Endodermal cell (in vitro differentiated cells): ENCODE measurements at regions not wholly inside any gene's neighbourhood (a gene's known extent, or its start where the extent isn't known, plus 50 kb on each side); places are given as distances from the start of the nearest gene placed in this dataset.

Experiments used
- DNase-seq: peaks from one replicate; pipeline ENCODE4 v3.0.0-alpha.2; 2017
- H3K27ac ChIP-seq: 2 replicates; pipeline ENCODE4 v1.5.1; 2013; ENCODE audit warnings: mild to moderate bottlenecking, low read depth, low read length, moderate library complexity
- H3K27me3 ChIP-seq: 2 replicates; pipeline ENCODE4 v1.6.1; 2013; ENCODE audit warnings: mild to moderate bottlenecking, low read length, moderate library complexity; ENCODE audit not compliant: insufficient read depth, control insufficient read depth, poor library complexity, severe bottlenecking
- H3K36me3 ChIP-seq: 2 replicates; pipeline ENCODE4 v1.7.0; 2013; ENCODE audit warnings: mild to moderate bottlenecking, low read length, moderate library complexity; ENCODE audit not compliant: control insufficient read depth, insufficient read depth
- H3K4me1 ChIP-seq: one replicate; pipeline ENCODE4 v1.7.0; 2013; ENCODE audit warnings: low read length; ENCODE audit not compliant: control insufficient read depth, insufficient read depth
- H3K4me3 ChIP-seq: 2 replicates; pipeline ENCODE4 v1.5.1; 2013; ENCODE audit warnings: mild to moderate bottlenecking, low read length, moderate library complexity
- H3K9ac ChIP-seq: 2 replicates; pipeline ENCODE4 v1.6.1; 2013; ENCODE audit warnings: mild to moderate bottlenecking, low read length, moderate library complexity; ENCODE audit not compliant: poor library complexity, severe bottlenecking; ENCODE audit errors: extremely low read depth
- H3K9me3 ChIP-seq: 2 replicates; pipeline ENCODE4 v1.6.1; 2013; ENCODE audit warnings: mild to moderate bottlenecking, low read length, moderate library complexity; ENCODE audit not compliant: control insufficient read depth
- H3K27ac Mint-ChIP-seq: 2 replicates; pipeline ENCODE4 v1.8.0; 2020; ENCODE audit warnings: mixed read lengths
- H3K27me3 Mint-ChIP-seq: 2 replicates; pipeline ENCODE4 v1.8.0; 2021; ENCODE audit warnings: mild to moderate bottlenecking, mixed read lengths; ENCODE audit not compliant: insufficient read depth
- H3K36me3 Mint-ChIP-seq: 2 replicates; pipeline ENCODE4 v1.8.0; 2020; ENCODE audit warnings: low read depth, mixed read lengths
- H3K4me1 Mint-ChIP-seq: 2 replicates; pipeline ENCODE4 v1.8.0; 2020; ENCODE audit warnings: mixed read lengths
- H3K4me3 Mint-ChIP-seq: 2 replicates; pipeline ENCODE4 v1.8.0; 2020; ENCODE audit warnings: mild to moderate bottlenecking, moderate library complexity, mixed read lengths
- H3K9me3 Mint-ChIP-seq: 2 replicates; pipeline ENCODE4 v1.8.0; 2020; ENCODE audit warnings: mild to moderate bottlenecking, mixed read lengths
- WGBS, 2 experiments: methylation state at CpG; one replicate each; pipeline versions ENCODE4 v1.1.5 to v1.1.7; 2013; ENCODE audit warnings: missing lambda C conversion rate in 2 of 2, mixed read lengths in 1 of 2; ENCODE audit not compliant: insufficient coverage in 1 of 2, insufficient read length in 1 of 2; 5-methylcytosine and 5-hydroxymethylcytosine counted together
- TF ChIP-seq, protein P1 (sequence below): fragments of 200-600 bp; sonication (generic); conservative IDR thresholded peaks from 2 replicates; pipeline ENCODE4 v1.5.0; 2021; ENCODE audit warnings: antibody characterized with exemption, mild to moderate bottlenecking

DNA sequence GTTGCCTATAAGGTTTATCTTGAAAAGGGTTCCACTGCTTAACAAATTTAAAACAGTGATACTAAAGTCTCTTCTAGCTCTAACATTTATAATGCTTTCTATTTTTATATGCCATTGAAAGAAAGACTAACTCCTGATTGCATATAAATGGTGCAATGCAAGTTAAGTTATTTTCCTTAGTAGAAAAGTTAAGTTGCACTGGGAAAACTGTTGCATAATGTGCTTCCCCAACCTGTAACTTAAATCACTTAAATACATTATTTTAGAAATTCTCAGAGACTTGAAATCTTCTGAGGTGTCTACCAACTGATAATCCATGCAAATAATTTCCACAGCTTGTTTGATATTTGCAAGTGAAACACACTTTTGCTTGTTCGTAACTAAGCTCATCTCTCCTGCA is 175.0 kb upstream of the HMCN1 start:
- H3K27ac Mint-ChIP-seq, result no peak overlapping the region
- TF ChIP-seq, protein P1, sequence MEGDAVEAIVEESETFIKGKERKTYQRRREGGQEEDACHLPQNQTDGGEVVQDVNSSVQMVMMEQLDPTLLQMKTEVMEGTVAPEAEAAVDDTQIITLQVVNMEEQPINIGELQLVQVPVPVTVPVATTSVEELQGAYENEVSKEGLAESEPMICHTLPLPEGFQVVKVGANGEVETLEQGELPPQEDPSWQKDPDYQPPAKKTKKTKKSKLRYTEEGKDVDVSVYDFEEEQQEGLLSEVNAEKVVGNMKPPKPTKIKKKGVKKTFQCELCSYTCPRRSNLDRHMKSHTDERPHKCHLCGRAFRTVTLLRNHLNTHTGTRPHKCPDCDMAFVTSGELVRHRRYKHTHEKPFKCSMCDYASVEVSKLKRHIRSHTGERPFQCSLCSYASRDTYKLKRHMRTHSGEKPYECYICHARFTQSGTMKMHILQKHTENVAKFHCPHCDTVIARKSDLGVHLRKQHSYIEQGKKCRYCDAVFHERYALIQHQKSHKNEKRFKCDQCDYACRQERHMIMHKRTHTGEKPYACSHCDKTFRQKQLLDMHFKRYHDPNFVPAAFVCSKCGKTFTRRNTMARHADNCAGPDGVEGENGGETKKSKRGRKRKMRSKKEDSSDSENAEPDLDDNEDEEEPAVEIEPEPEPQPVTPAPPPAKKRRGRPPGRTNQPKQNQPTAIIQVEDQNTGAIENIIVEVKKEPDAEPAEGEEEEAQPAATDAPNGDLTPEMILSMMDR, result no peak
- Histone ChIP-seq H3K4me3 (no peak overlapping the region), H3K27ac (no peak overlapping the region), H3K9me3 (no peaks in the 10 kb centered on the region), H3K4me1 (no peaks in the 10 kb centered on the region), H3K36me3 (no peaks in the 10 kb centered on the region), H3K27me3 (no peaks in the 10 kb centered on the region), H3K9ac (no peak overlapping the region)
- H3K27me3 Mint-ChIP-seq, result no peaks in the 10 kb centered on the region
- H3K9me3 Mint-ChIP-seq, result no peaks in the 10 kb centered on the region
- 100% methylated on average over 1 of the region's 1 CpG; no CpG with 5 or more reads in 1 of the 2 experiments for WGBS, 2 experiments
- no peaks in the 10 kb centered on the region for H3K36me3 Mint-ChIP-seq
- H3K4me1 Mint-ChIP-seq, result peaks cover 3% of the 10 kb centered on the region
- no peak overlapping the region for H3K4me3 Mint-ChIP-seq
- no peak for DNase-seq

DNA sequence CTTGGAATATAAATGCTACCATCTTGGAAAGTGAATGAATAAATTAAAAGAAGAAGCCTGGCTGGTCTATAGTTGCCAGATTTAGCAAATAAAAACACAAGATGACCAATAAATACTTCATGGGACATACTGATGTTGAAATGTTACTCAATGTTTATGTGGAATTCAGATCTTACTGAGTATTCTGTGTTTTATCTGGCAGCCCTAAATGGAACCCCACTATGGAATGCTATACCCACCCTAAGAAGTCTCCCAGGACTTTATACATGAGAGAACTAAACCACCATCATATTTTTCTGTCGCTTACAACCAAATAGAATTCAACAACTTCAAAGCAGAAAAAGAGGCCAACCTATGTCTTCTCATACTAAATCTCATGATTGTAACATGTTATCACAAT is 177.6 kb upstream of the HMCN1 start:
- Histone ChIP-seq H3K4me3 (no peak overlapping the region), H3K27me3 (no peaks in the 10 kb centered on the region), H3K9me3 (peaks cover 10% of the 10 kb centered on the region), H3K27ac (no peak overlapping the region), H3K9ac (no peak overlapping the region), H3K36me3 (no peaks in the 10 kb centered on the region), H3K4me1 (no peaks in the 10 kb centered on the region)
- Mint-ChIP-seq H3K4me1 (peaks cover 3% of the 10 kb centered on the region), H3K36me3 (no peaks in the 10 kb centered on the region), H3K4me3 (no peak overlapping the region), H3K9me3 (peaks cover 13% of the 10 kb centered on the region), H3K27ac (no peak overlapping the region), H3K27me3 (no peaks in the 10 kb centered on the region)
- DNase-seq, result no peak
- TF ChIP-seq, protein P1, result no peak
- 0% methylated on average over 1 of the region's 1 CpG for WGBS, 2 experiments

DNA sequence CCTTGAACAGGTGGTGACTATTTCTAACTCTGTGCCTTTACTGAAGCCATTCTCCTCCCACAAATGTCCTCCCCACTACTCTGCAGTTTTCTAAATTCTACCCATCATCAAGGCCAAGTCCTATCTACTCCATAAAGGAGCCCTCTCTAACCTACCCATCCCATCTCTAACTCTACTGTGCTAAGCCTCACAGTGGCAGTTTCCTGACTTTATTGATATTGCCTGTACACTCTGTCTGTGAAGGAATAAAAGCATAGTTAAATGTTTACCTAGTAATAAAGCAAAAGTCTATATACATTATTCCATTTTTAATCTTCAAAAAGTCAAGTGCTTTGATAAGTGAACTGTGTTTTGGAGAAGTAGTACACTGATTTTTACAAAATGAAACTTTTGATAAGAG is 178.4 kb upstream of the HMCN1 start:
- Mint-ChIP-seq H3K27me3 (no peaks in the 10 kb centered on the region), H3K27ac (no peak overlapping the region), H3K4me1 (peaks cover 3% of the 10 kb centered on the region), H3K4me3 (no peak overlapping the region), H3K9me3 (peaks cover 13% of the 10 kb centered on the region), H3K36me3 (no peaks in the 10 kb centered on the region)
- H3K27me3 ChIP-seq, result no peaks in the 10 kb centered on the region
- H3K27ac ChIP-seq, result no peak overlapping the region
- no peak overlapping the region for H3K9ac ChIP-seq
- H3K36me3 ChIP-seq, result no peaks in the 10 kb centered on the region
- H3K4me1 ChIP-seq, result no peaks in the 10 kb centered on the region
- DNase-seq, result no peak
- H3K9me3 ChIP-seq, result peaks cover 14% of the 10 kb centered on the region
- TF ChIP-seq, protein P1, result no peak
- H3K4me3 ChIP-seq, result no peak overlapping the region
